ENCODE measurements at regions not wholly inside any gene's neighbourhood (a gene's known extent, or its start where the extent isn't known, plus 50 kb on each side); places are given as distances from the start of the nearest gene placed in this dataset.
"Not testable (repeated sequence)": the region's sequence is repeated elsewhere in the genome, so short reads cannot be mapped to it uniquely, and the experiment has no call there.

DNA sequence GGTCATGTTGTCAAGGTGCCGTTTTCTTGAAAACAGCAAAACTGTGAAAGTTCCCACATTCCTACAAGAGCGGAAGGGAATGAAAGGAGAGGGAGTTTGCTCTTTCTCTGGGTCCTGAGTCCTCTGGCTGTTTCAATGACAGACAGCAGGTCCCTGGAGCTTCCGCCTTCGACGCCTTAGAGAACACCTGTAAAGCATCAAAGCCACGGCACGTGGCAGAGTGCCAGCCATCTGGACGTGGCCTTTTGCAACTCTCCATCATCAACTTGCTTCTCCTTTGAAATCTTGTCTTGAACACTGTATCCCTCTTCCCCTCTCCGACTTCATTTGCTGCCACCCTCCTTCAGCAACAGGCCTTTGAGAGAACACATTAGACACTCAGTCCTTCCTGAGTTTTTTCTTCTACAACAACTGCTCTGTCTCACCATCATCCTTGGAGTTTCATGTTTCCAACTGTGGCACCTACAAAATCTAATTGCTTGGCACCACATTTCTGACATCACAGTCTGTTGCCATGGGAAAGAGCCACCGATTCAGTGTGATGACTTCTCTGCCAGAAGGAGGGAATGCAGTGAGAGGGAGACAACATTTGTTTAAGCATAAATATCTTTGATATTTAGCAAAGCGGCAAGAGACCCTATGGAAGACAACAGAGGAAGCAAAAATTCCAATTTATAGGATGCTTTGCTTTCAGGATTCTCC, 204.9 kb upstream of the PTER start:
- TF ChIP-seq, protein P1, sequence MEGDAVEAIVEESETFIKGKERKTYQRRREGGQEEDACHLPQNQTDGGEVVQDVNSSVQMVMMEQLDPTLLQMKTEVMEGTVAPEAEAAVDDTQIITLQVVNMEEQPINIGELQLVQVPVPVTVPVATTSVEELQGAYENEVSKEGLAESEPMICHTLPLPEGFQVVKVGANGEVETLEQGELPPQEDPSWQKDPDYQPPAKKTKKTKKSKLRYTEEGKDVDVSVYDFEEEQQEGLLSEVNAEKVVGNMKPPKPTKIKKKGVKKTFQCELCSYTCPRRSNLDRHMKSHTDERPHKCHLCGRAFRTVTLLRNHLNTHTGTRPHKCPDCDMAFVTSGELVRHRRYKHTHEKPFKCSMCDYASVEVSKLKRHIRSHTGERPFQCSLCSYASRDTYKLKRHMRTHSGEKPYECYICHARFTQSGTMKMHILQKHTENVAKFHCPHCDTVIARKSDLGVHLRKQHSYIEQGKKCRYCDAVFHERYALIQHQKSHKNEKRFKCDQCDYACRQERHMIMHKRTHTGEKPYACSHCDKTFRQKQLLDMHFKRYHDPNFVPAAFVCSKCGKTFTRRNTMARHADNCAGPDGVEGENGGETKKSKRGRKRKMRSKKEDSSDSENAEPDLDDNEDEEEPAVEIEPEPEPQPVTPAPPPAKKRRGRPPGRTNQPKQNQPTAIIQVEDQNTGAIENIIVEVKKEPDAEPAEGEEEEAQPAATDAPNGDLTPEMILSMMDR (IDR thresholded peaks at IDR 0.05; ENCODE audit: insufficient read depth, low read depth, low read length, missing control alignments), result no peak
- DNase-seq (ENCODE audit: low read depth), result no peak
- no peak overlapping the region for H3K4me3 ChIP-seq (ENCODE audit: low read length)

DNA sequence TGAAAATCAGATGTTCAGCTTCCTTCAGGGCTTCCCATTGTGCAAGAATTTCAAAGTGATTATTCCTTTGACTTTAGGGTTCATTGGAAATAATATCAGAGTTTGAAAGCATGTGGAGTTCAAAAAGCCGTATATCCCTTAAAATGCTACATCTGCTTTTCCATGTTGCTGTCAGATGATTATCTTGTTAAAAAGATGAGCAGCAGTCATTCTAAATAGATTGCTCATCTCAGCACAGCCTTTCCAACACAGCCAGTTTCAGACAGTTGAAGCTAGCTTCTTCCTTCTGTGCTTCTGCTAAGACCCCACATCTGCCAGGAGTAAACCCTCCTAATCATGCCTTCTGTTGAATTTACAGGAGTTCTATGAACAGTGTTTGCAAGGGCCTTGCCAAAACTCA, 204.4 kb upstream of the PTER start:
- DNase-seq (ENCODE audit: low read depth), result no peak
- H3K4me3 ChIP-seq (ENCODE audit: low read length), result no peak overlapping the region
- TF ChIP-seq, protein P1 (IDR thresholded peaks at IDR 0.05; ENCODE audit: insufficient read depth, low read depth, low read length, missing control alignments), result no peak

DNA sequence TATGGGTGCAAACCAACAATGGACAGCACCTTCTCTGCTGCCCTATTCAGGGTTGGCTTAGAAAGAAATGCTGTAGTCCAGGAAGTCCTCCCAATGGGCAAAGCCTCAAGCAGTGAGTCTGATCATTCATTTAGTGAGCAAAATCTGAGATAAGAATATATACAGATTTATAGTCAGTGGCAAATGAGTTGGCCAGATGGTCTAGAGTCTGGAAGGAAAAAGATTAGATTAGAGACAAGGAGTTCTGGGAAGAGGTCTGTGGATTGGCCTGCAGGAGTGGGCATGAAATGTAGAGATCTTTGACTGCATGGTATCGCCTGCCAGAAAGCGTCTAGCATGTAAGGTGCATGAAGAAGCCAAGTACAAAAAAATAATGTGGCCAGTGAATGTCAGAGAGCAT, 201.9 kb upstream of the PTER start:
- DNase-seq (ENCODE audit: low read depth), result no peak
- TF ChIP-seq, protein P1 (IDR thresholded peaks at IDR 0.05; ENCODE audit: insufficient read depth, low read depth, low read length, missing control alignments), result no peak
- H3K4me3 ChIP-seq (ENCODE audit: low read length), result no peak overlapping the region

DNA sequence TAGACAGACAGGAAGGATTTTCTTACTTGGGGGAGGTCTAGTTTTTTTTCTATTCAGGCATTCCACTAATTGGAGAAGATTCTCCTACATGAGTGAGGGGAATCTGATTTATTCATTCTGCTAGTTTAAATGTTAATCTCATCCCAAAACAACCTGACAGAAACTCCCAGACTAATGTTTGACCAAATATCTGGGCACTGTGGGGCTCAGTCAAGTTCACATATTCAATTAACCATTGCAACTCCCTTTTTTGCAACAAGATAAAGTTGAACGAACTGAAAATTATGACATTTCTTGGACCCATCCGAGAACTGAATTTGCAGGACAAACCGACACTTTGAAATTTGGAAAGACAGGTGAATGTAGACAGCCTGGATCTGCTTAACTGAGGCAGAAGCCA, 194.4 kb upstream of the PTER start:
- no peak for DNase-seq (ENCODE audit: low read depth)
- TF ChIP-seq, protein P1 (IDR thresholded peaks at IDR 0.05; ENCODE audit: insufficient read depth, low read depth, low read length, missing control alignments), result no peak
- no peak overlapping the region for H3K4me3 ChIP-seq (ENCODE audit: low read length)

DNA sequence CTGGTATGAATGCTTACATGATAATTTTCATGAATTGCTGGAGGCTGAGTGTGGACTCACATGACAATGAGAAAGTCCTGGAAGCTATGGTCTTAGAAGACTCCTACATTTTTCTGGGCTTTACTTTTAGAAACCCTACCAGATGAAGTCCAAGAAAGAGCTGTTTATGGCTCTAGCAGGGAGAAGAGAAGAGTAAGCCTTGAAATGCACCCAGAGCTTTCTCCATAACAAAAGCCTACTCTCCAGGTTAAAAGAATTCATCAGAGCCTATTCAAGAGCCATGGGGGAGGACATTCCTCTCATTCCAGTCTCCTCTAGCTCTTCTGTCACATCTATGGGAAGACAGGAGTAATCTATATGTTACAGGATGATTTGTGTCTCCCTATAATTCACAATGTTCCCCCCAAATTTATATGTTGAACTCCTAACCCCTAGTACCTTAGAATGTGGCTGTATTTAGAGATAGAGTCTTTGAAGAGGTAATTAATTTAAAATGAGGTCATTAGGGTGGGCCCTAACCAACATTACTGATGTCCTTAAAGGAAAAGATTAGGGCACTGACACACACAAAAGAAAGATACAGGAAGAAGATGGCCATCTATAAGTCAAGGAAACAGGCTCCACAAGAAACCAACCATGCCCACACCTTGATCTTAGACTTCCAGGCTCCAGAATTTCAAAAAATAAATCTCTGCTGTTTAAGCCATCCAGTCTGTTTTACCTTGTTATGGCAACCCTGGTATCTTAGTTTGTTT, 193.8 kb upstream of the PTER start:
- no peak for DNase-seq (ENCODE audit: low read depth)
- no peak overlapping the region for H3K4me3 ChIP-seq (ENCODE audit: low read length)
- TF ChIP-seq, protein P1 (IDR thresholded peaks at IDR 0.05; ENCODE audit: insufficient read depth, low read depth, low read length, missing control alignments), result no peak

DNA sequence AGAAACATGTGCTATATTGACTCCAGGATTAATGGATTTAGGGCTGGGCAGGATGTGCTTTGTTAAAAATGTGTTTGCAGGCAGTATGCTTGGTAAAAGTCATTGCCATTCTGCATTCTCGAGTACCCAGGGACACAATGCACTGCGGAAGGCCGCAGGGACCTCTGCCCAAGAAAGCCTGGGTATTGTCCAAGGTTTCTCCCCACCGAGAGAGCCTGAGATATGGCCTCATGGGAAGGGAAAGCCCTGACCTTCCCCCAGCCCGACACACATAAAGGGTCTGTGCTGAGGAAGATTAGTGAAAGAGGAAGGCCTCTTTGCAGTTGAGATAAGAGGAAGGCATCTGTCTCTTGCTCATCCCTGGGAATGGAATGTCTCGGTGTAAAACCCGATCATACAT, 186.7 kb upstream of the PTER start:
- not testable (repeated sequence) for H3K4me3 ChIP-seq (ENCODE audit: low read length)
- DNase-seq (ENCODE audit: low read depth), result peak; percentile 1

DNA sequence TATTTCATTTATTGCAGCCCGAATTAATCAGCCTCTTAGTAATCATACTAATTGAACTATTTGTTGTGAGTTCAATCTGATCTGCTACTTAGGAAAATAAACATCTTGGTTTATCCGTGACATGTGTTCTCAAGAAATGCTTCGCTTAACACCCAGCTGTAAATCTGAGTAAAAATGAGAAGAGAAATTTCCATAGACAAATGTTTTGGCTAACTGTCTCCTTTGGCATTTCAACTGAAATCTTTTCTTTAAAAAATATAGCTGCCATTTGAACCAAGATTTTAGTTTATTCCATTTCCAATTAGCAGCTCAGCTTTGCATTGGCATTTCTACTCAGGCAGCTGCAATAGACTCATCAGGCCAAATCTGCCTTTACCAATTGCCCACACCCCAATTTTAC, 180.5 kb upstream of the PTER start:
- TF ChIP-seq, protein P1 (IDR thresholded peaks at IDR 0.05; ENCODE audit: insufficient read depth, low read depth, low read length, missing control alignments), result no peak
- H3K4me3 ChIP-seq (ENCODE audit: low read length), result no peak overlapping the region
- DNase-seq (ENCODE audit: low read depth), result no peak
